ENCODE measurements at regions not wholly inside any gene's neighbourhood (a gene's known extent, or its start where the extent isn't known, plus 50 kb on each side); places are given as distances from the start of the nearest gene placed in this dataset.
"Not testable (repeated sequence)": the region's sequence is repeated elsewhere in the genome, so short reads cannot be mapped to it uniquely, and the experiment has no call there.

GRCh38 chr1:198848206-198848605 lies 209.4 kb downstream of the PTPRC start:
- no peak for DNase-seq
- H3K27ac Mint-ChIP-seq: no peak overlapping the region
- CTCF ChIA-PET: interaction anchor here (1.3 kb wide), 1 partner anchor 383 kb away, joined by 3 read pairs; no protein-coding TSS in a partner anchor
- TF ChIP-seq, protein P1, sequence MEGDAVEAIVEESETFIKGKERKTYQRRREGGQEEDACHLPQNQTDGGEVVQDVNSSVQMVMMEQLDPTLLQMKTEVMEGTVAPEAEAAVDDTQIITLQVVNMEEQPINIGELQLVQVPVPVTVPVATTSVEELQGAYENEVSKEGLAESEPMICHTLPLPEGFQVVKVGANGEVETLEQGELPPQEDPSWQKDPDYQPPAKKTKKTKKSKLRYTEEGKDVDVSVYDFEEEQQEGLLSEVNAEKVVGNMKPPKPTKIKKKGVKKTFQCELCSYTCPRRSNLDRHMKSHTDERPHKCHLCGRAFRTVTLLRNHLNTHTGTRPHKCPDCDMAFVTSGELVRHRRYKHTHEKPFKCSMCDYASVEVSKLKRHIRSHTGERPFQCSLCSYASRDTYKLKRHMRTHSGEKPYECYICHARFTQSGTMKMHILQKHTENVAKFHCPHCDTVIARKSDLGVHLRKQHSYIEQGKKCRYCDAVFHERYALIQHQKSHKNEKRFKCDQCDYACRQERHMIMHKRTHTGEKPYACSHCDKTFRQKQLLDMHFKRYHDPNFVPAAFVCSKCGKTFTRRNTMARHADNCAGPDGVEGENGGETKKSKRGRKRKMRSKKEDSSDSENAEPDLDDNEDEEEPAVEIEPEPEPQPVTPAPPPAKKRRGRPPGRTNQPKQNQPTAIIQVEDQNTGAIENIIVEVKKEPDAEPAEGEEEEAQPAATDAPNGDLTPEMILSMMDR (IDR thresholded peaks at IDR 0.05): no peak
- intact Hi-C loops (cut with micrococcal nuclease): no loop called here
- no peaks in the 10 kb centered on the region for H3K9me3 Mint-ChIP-seq
- no peaks in the 10 kb centered on the region for H3K27me3 Mint-ChIP-seq
- peaks cover 19% of the 10 kb centered on the region for H3K36me3 Mint-ChIP-seq (ENCODE audit: low read depth)
- POLR2A ChIA-PET: no interaction called here
- no peak overlapping the region for H3K4me3 Mint-ChIP-seq
- ATAC-seq: no peak
- no peaks in the 10 kb centered on the region for H3K4me1 Mint-ChIP-seq (ENCODE audit: low read depth)

DNA sequence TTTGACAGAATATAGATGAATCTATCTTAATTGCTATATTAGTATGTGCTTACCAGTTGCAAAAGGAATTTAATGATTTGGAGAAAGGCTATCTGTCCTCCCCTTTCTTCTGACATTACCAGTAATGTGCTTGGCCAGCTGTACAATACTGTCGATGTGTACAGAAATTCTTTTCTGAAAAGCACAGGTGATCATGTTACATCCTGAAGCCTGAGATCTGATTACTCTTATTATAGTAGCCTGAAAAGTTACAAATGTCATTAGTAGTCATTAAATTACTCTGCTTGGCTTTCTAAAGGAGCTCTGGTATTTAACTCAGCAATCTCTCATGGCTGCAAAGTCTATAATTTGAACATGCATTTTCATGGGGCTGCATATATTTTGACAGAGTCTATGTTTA lies 209.8 kb downstream of the PTPRC start:
- Mint-ChIP-seq H3K9me3 (no peaks in the 10 kb centered on the region), H3K4me1 (ENCODE audit: low read depth) (no peaks in the 10 kb centered on the region), H3K27me3 (no peaks in the 10 kb centered on the region), H3K36me3 (ENCODE audit: low read depth) (peaks cover 19% of the 10 kb centered on the region), H3K27ac (no peak overlapping the region), H3K4me3 (no peak overlapping the region)
- no peak for ATAC-seq
- TF ChIP-seq, protein P1 (IDR thresholded peaks at IDR 0.05): no peak
- ChIA-PET CTCF (interaction anchor here (1.3 kb wide), 1 partner anchor 384 kb away, joined by 3 read pairs; no protein-coding TSS in a partner anchor), POLR2A (no interaction called here)
- no peak for DNase-seq
- intact Hi-C loops (cut with micrococcal nuclease): no loop called here

DNA sequence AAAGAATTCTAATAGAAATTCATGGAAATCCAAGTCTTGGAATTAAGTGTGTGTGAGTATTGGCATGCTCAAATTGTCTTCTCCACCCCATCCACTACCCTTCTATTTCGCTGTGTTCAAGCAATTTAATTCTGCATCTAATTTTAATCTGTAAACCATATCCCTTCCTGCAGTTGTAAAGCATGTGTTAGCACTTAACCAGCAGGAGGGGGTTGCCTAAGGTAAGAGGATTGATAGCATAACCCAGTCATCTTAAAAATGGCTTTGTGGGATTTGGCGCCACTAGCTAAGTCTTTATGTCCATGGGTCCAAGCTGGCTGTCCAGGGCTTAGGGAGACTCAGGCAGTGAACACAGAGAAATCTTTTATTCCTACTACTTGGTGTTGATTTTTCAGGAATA lies 210.3 kb downstream of the PTPRC start:
- Mint-ChIP-seq H3K36me3 (ENCODE audit: low read depth) (peaks cover 22% of the 10 kb centered on the region), H3K4me1 (ENCODE audit: low read depth) (no peaks in the 10 kb centered on the region), H3K27me3 (no peaks in the 10 kb centered on the region), H3K4me3 (no peak overlapping the region), H3K9me3 (no peaks in the 10 kb centered on the region), H3K27ac (no peak overlapping the region)
- TF ChIP-seq, protein P1 (IDR thresholded peaks at IDR 0.05): no peak
- ATAC-seq: no peak
- DNase-seq: no peak
- intact Hi-C loops (cut with micrococcal nuclease): no loop called here
- POLR2A ChIA-PET: no interaction called here
- CTCF ChIA-PET: interaction anchor here (1.3 kb wide), 1 partner anchor 384 kb away, joined by 3 read pairs; no protein-coding TSS in a partner anchor

DNA sequence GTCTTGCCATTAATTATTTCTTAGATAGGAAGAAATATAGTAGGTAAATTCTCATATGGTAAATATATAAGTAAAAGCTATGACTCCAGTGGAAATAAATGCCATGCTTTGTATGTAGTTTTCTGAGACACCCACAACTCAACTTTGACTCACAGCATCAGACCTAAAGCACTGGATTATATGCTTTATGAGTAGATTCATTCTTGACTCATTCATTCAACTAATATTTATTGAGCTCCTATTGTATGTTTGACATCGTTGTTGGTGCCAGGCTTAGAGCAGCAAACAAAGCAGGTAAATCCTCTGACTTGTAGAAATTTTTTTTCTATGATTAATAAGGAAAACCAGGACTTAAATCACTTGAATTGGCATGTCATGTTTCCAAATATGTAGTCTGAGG lies 211.4 kb downstream of the PTPRC start:
- ATAC-seq (no peak), DNase-seq (no peak)
- ChIA-PET CTCF (no interaction called here), POLR2A (interaction anchor here (0.9 kb wide), 1 partner anchor 22 kb away, joined by 4 read pairs; no protein-coding TSS in a partner anchor)
- H3K4me3 Mint-ChIP-seq: no peak overlapping the region
- TF ChIP-seq, protein P1 (IDR thresholded peaks at IDR 0.05): no peak
- no peaks in the 10 kb centered on the region for H3K4me1 Mint-ChIP-seq (ENCODE audit: low read depth)
- intact Hi-C loops (cut with micrococcal nuclease): no loop called here
- peaks cover 24% of the 10 kb centered on the region for H3K36me3 Mint-ChIP-seq (ENCODE audit: low read depth)
- H3K27ac Mint-ChIP-seq: no peak overlapping the region
- no peaks in the 10 kb centered on the region for H3K27me3 Mint-ChIP-seq
- no peaks in the 10 kb centered on the region for H3K9me3 Mint-ChIP-seq

GRCh38 chr1:198850966-198851365 lies 212.1 kb downstream of the PTPRC start:
- ATAC-seq; intact Hi-C loops (cut with micrococcal nuclease): not testable (repeated sequence)

More at GRCh38 chr1:198850966-198851365, 212.1 kb downstream of the PTPRC start:
- peaks cover 18% of the 10 kb centered on the region for H3K36me3 Mint-ChIP-seq (ENCODE audit: low read depth)
- H3K27ac Mint-ChIP-seq; CTCF ChIA-PET; H3K4me3 Mint-ChIP-seq; H3K9me3 Mint-ChIP-seq; H3K4me1 Mint-ChIP-seq (ENCODE audit: low read depth); DNase-seq; H3K27me3 Mint-ChIP-seq: not testable (repeated sequence)
- POLR2A ChIA-PET: interaction anchor here (0.9 kb wide), 1 partner anchor 23 kb away, joined by 4 read pairs; no protein-coding TSS in a partner anchor

All from activated CD8-positive, alpha-beta T cell treated with anti-CD3 and anti-CD28 coated beads for 36 hours (primary cell).